Prostate gland (tissue), 2 donors: ENCODE measurements at regions not wholly inside any gene's neighbourhood (a gene's known extent, or its start where the extent isn't known, plus 50 kb on each side); places are given as distances from the start of the nearest gene placed in this dataset.

ENCODE experiments used
- CTCF ChIP-seq, 4 experiments: fragments of 200-600 bp in 2 of 4; fragments of 450-650 bp in 2 of 4; sonication (generic) in 2 of 4; IDR thresholded peaks; 1 replicate in 3 of 4; 2 replicates in 1 of 4; pipeline ENCODE4 v1.5.1; 2016 to 2019; ENCODE audit warnings: antibody characterized with exemption in 4 of 4, mild to moderate bottlenecking in 2 of 4, moderate library complexity in 2 of 4
- POLR2A ChIP-seq: fragments of 450-650 bp; IDR thresholded peaks from one replicate; pipeline ENCODE4 v1.6.1; 2016; ENCODE audit warnings: antibody characterized with exemption, mild to moderate bottlenecking
- POLR2AphosphoS5 ChIP-seq: sonication (generic); formaldehyde crosslinking; IDR thresholded peaks from one replicate; pipeline ENCODE4 v1.6.1; 2017; ENCODE audit warnings: antibody characterized with exemption

- TF ChIP-seq CTCF (IDR thresholded peaks at IDR 0.05), result no peak
- no peak for TF ChIP-seq POLR2AphosphoS5
- no peak for TF ChIP-seq POLR2A
Measured at GRCh38 chr16:11494029-11494428, 92.7 kb downstream of the LITAF start.
